ENCODE measurements at regions not wholly inside any gene's neighbourhood (a gene's known extent, or its start where the extent isn't known, plus 50 kb on each side); places are given as distances from the start of the nearest gene placed in this dataset.

GRCh38 chr4:4625488-4625887 is 83.6 kb upstream of the STX18 start:
- DNase-seq = no peak

DNA sequence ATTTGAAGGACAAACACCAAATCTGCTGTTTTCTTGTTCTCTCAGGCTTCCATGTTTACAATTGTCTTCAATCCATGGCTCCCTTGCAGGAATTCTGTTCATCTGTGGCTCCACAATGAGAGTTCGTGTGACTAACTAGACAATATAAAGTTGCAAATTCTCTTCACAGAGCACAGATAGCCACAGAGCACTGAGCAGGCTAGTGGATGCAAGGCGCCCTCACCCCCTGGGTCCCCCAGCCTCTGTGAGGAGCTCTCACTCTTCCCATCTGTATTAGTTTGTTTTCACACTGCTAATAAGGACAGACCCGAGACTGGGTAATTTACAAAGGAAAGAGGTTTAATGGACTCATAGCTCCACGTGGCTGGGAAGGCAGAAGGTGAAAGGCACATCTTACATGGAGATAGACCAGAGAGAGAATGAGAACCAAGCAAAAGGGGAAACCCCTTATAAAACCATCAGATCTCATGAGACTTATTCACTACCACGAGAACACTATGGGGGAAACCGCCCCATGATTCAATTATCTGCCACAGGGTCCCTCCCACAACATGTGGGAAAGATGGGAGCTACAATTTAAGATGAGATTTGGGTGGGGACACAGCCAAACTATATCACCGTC is 82.5 kb upstream of the STX18 start:
- no peak for DNase-seq

DNA sequence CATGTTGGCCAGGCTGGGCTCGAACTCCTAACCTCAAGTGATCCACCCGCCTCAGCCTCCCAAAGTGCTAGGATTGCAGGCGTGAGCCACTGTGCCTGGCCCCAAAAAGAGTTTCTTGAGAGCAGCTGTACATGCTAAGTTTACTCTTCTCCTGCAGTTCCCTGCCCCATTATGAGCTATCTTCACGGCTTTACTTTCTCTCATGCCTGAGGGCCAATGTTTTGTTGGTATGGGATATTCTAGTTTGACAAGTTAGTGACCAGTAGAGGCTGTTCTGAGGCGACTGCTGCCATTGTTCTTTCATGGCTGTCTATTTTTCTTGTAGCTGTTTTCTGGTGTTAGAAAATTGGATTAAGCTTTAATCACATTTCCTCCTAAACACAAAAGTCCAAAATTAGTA is 78.0 kb upstream of the STX18 start:
- DNase-seq = no peak

- peak; percentile 78 for DNase-seq
These were observed 77.0 kb upstream of the STX18 start for GRCh38 chr4:4618847-4619246.

- DNase-seq = no peak
These were observed 73.3 kb upstream of the STX18 start for GRCh38 chr4:4614925-4615678.

DNA sequence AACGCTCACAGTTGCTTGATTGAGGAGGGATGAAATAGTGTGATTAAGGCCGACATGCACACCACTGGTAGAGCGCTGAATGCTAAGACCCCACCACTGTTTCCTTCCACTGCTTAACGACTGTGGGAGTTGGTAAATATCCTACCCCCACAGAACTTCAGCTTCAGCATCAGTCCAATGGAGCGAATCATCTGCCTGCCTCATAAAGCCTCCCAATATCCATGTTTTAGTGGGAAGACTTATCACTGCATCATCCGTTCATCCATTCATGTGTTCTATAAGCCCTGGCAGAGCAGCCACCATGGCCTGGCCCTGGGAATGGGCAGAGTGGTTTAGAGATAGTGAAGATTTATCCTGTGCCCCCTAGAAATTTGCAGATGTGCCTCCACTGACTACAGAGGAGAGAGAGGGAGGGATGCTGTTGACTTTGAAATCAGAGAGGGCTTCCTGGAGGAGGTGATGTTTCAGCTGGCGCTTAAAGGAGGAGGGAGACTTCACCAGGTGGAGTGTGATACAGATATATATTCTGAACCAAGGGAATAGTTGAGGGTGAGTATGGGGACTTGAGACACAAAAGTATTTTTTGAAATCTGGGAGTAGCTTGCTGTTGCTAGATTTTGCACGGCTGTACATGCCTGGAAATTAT is 71.9 kb upstream of the STX18 start:
- DNase-seq = no peak

- DNase-seq = no peak
These were observed 71.2 kb upstream of the STX18 start for GRCh38 chr4:4613126-4613465.

GRCh38 chr4:4610672-4611071 is 68.8 kb upstream of the STX18 start:
- no peak for DNase-seq

GRCh38 chr4:4609622-4610334 is 67.9 kb upstream of the STX18 start:
- DNase-seq = peak; percentile 17

GRCh38 chr4:4608214-4608537 is 66.3 kb upstream of the STX18 start:
- no peak for DNase-seq

- no peak for DNase-seq
These were observed 65.7 kb upstream of the STX18 start for GRCh38 chr4:4607336-4608213.

DNA sequence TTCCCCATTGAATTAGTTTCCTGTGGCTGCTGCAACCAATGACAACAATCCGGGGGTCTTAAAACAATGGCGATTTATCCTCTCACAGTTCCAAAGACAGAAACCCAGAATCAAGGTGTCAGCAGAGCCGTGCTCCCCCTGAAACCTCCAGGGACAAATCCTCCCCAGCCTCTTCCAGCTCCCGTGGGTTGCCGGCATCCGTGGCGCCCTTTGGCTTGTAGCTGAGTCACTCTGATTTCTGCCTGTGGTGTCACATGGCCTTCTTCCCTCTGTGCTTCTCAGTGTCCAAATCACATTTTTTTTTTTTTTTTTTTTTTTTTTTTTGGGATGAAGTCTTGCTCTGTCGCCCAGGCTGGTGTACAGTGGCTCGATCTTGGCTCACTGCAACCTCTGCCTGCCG is 64.5 kb upstream of the STX18 start:
- DNase-seq = no peak

- no peak for DNase-seq
These were observed 64.0 kb upstream of the STX18 start for GRCh38 chr4:4605849-4606248.

GRCh38 chr4:4603592-4603991 is 61.7 kb upstream of the STX18 start:
- no peak for DNase-seq

DNA sequence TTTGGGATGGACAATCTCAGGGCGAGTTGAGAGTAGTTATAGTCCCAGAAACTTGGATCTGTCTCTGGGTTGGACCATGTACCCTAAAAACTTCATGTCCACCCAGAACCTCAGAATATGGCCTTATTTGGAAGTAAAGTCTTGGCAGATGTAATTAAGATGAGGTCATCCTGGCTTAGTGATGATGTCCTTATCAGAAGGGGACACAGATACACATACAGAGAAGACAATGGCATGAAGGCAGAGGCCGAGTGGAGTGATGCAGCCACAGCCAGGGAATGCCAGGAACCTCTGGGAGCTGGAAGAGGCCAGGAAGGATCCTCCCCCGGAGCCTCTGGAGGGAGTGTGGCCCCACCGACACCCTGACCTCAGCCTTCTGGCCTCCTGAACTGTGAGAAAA is 61.2 kb upstream of the STX18 start:
- DNase-seq = no peak

GRCh38 chr4:4602468-4602867 is 60.6 kb upstream of the STX18 start:
- DNase-seq = no peak

GRCh38 chr4:4601803-4602369 is 60.0 kb upstream of the STX18 start:
- DNase-seq = no peak

DNA sequence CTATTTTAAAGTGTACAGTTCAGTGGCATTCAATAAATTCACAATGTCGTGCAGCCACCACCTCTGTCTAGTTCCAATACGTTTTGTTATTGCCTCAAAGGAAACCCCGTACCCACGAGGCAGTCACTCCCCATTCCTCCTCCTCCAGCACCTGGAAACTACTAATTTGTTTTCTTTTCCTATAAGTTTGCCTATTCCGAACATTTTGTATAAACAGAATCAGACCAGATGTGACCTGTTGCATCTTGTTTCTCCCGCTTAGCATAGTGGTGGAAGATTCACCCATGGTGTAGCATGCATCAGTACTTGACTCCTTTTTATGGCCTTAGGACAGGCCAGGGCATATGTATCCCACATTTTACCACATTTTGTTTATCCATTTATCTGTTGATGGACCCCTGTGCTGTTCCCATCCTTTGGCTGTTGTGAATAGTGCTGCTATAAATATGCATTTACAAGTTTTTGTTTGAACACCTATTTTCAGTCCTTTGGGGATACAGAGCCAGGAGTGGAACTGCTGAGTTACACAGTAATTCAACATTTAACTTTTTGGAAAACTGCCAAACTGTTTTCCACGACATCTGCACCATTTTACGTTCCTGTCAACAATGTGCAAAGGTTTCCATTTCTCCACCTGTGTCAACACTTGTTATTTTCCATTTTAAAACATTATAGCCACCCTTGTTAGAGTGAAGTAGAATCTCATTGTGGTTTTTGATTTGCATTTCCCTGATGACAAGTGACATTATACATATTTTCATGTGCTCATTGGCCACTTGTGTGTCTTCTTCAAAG is 57.8 kb upstream of the STX18 start:
- peak; percentile 89 for DNase-seq

DNA sequence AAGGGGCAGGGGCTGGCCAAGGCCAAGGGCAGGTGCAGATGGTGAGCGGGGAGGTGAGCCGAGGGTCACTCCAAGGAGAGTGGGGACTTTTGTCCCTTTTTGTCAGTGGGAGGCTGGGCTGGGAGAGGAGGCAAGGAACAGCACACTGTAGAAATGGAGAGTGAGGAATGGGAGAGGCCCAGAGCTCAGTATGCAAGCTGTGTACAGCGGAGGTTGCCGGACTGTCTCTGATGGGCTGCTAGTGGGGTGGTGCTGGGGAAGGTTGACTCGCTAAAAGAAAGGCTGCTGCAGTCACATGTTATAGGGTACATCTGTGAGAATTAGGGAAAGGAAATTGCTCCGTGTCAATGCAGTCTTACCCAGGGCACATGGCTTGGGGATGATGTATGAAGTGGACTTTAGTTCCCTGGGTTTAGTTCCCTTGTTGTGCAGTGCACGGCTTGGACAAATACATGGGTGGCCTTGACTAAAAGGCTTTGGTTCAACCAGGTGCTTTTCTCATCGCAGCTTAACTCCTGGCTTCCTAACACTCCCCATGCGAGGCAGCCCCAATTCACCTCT is 57.1 kb upstream of the STX18 start:
- no peak for DNase-seq

DNA sequence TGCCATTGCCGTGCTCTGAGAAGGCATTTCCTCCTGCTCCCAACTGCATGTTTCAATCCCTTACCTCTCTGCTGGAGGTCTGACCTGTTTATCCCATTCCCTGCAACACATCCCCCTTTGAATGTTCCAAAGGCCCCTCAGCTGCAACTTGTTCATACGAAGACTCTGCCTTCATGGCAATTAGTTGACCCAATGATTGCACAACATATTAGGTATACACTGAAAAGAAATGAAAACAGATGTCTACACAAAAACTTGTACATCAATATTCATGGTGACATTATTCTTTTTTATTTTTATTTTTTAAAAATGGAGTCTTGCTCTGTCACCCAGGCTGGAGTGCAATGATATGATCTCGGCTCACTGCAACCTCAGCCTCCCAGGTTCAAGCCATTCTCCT is 54.9 kb upstream of the STX18 start:
- no peak for DNase-seq

DNA sequence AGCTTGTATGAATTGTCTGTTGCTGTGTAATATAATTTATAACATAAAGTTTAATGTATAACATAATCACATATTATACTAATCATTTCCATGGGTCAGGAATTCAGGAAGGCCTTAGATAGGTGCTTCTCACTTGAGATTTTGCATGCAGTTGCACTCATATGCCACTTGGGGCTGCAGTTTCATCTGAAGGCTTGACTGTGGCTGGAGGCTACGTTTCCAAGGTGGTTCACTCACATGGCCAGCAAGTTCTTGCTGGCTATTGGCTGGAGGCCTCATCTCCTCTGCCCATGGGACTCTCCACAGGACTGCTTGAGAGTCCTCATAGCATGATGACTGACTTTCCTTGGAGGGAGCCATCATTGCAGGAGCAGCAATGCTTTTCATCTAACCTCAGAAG is 53.4 kb upstream of the STX18 start:
- no peak for DNase-seq
